Thyroid gland (tissue), 4 donors: ENCODE measurements at regions not wholly inside any gene's neighbourhood (a gene's known extent, or its start where the extent isn't known, plus 50 kb on each side); places are given as distances from the start of the nearest gene placed in this dataset.

Experiments
- POLR2A ChIP-seq, 2 donors: fragments of 450-650 bp; IDR thresholded peaks; one replicate each; pipeline ENCODE4 v1.6.1; 2017; ENCODE audit warnings: antibody characterized with exemption in 2 of 2, mild to moderate bottlenecking in 2 of 2, moderate library complexity in 1 of 2
- TF ChIP-seq, protein P1 (sequence below), 6 experiments: fragments of 200-600 bp in 3 of 6; fragments of 450-650 bp in 3 of 6; sonication (generic) in 3 of 6; IDR thresholded peaks; one replicate each; pipeline ENCODE4 v1.5.1; 2016 to 2019; ENCODE audit warnings: antibody characterized with exemption in 6 of 6, mild to moderate bottlenecking in 2 of 6, inconsistent platforms in 1 of 6, moderate library complexity in 1 of 6

DNA sequence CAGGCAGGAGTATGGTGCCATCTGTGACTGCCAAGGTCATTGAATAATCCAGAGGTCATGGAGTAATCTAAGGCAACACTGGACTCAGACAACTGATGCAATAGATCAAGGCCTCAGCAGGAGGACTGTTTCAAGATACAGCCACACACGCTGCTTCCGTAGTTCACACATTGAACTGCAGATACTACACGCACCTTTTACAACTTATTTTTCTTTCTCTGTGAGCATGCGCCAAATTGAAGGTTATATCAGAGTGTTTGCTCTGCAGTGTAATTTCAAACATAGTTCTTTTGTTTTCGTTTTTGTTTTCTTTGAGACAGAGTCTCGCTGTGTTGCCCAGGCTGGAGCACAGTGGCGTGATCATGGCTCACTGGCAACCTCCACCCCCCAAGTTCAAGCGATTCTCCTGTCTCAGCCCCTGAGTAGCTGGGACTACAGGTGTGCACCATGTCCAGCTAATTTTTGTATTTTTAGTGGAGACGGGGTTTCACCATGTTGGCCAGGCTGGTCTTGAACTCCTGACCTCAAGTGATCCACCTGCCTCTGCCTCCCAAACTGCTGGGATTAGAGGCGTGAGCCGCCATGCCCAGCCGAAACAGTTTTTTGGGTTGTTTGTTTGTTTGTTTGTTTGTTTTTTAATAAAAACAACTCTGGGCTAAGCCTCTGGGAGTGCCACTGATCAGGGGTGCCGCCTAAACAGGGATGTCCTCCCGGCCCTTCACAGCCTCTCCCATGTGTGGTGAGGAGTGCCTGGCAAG, 96.6 kb upstream of the NAA20 start:
- no peak for TF ChIP-seq POLR2A (IDR thresholded peaks at IDR 0.05)
- TF ChIP-seq, protein P1, sequence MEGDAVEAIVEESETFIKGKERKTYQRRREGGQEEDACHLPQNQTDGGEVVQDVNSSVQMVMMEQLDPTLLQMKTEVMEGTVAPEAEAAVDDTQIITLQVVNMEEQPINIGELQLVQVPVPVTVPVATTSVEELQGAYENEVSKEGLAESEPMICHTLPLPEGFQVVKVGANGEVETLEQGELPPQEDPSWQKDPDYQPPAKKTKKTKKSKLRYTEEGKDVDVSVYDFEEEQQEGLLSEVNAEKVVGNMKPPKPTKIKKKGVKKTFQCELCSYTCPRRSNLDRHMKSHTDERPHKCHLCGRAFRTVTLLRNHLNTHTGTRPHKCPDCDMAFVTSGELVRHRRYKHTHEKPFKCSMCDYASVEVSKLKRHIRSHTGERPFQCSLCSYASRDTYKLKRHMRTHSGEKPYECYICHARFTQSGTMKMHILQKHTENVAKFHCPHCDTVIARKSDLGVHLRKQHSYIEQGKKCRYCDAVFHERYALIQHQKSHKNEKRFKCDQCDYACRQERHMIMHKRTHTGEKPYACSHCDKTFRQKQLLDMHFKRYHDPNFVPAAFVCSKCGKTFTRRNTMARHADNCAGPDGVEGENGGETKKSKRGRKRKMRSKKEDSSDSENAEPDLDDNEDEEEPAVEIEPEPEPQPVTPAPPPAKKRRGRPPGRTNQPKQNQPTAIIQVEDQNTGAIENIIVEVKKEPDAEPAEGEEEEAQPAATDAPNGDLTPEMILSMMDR (IDR thresholded peaks at IDR 0.05), result no peak
